ENCODE measurements at regions not wholly inside any gene's neighbourhood (a gene's known extent, or its start where the extent isn't known, plus 50 kb on each side); places are given as distances from the start of the nearest gene placed in this dataset.
"Not testable (repeated sequence)": the region's sequence is repeated elsewhere in the genome, so short reads cannot be mapped to it uniquely, and the experiment has no call there.

- Histone ChIP-seq H3K27me3 (ENCODE audit: control insufficient read depth in 2 of 2, insufficient read depth in 1 of 2, low read length in 1 of 2) (no peaks in the 10 kb centered on the region), H3K9me3 (ENCODE audit: control insufficient read depth in 2 of 2, insufficient read depth in 1 of 2, low read length in 1 of 2) (no peaks in the 10 kb centered on the region), H3K27ac (ENCODE audit: low read depth in 1 of 2, low read length in 1 of 2) (no peak overlapping the region), H3K4me3 (ENCODE audit: low read length in 2 of 2) (no peak overlapping the region), H3K36me3 (ENCODE audit: control insufficient read depth in 2 of 2, insufficient read depth in 2 of 2, low read length in 1 of 2) (no peaks in the 10 kb centered on the region), H3K4me1 (ENCODE audit: control insufficient read depth in 2 of 2, insufficient read depth in 2 of 2, low read length in 2 of 2) (no peaks in the 10 kb centered on the region)
- no peak for DNase-seq (ENCODE audit: low read depth in 6 of 9, low spot score in 9 of 9)
- 23% methylated on average over 4 of the region's 4 CpGs for WGBS
These were observed 74.9 kb downstream of the ALG10 start for GRCh38 chr12:34097213-34097612.

- H3K27me3 ChIP-seq (ENCODE audit: control insufficient read depth in 2 of 2, insufficient read depth in 1 of 2, low read length in 1 of 2), result peaks cover 0 to 22% of the 10 kb centered on the region in 2 donors
- no peak for DNase-seq (ENCODE audit: low read depth in 6 of 9, low spot score in 9 of 9)
- H3K4me3 ChIP-seq (ENCODE audit: low read length in 2 of 2), result no peak overlapping the region
- 91% methylated on average over 7 of the region's 7 CpGs for WGBS
- H3K9me3 ChIP-seq (ENCODE audit: control insufficient read depth in 2 of 2, insufficient read depth in 1 of 2, low read length in 1 of 2), result peaks cover 0 to 10% of the 10 kb centered on the region in 2 donors
- H3K4me1 ChIP-seq (ENCODE audit: control insufficient read depth in 2 of 2, insufficient read depth in 2 of 2, low read length in 2 of 2), result no peaks in the 10 kb centered on the region
- H3K27ac ChIP-seq (ENCODE audit: low read depth in 1 of 2, low read length in 1 of 2), result no peak overlapping the region
- H3K36me3 ChIP-seq (ENCODE audit: control insufficient read depth in 2 of 2, insufficient read depth in 2 of 2, low read length in 1 of 2), result no peaks in the 10 kb centered on the region
These were observed 83.2 kb downstream of the ALG10 start for GRCh38 chr12:34105392-34105933.

DNA sequence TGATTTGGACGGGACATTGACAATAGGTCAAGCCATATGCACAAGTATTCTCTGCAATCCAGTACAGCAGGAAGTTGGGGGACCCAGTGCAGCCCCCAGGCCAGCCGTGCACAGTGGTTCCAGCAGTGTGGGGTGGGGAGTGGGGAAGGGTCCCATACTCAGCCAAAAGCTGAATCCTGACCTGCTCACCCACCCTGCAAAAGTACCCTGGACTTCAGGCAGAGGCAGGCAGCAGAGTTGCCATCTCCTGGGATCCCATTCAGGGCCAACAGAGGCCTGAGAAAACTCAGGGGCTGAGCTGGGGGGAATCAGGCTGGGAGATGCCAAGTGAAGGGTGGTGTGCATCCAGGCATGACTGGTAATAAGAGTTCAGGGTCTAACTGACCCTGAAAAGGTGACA lies 83.9 kb downstream of the ALG10 start:
- H3K4me1 ChIP-seq (ENCODE audit: control insufficient read depth in 2 of 2, insufficient read depth in 2 of 2, low read length in 2 of 2), result no peaks in the 10 kb centered on the region
- H3K27ac ChIP-seq (ENCODE audit: low read depth in 1 of 2, low read length in 1 of 2), result no peak overlapping the region
- peaks cover 0 to 22% of the 10 kb centered on the region in 2 donors for H3K27me3 ChIP-seq (ENCODE audit: control insufficient read depth in 2 of 2, insufficient read depth in 1 of 2, low read length in 1 of 2)
- H3K4me3 ChIP-seq (ENCODE audit: low read length in 2 of 2), result no peak overlapping the region
- no peaks in the 10 kb centered on the region for H3K36me3 ChIP-seq (ENCODE audit: control insufficient read depth in 2 of 2, insufficient read depth in 2 of 2, low read length in 1 of 2)
- WGBS, result 93% methylated on average over 2 of the region's 2 CpGs
- H3K9me3 ChIP-seq (ENCODE audit: control insufficient read depth in 2 of 2, insufficient read depth in 1 of 2, low read length in 1 of 2), result peaks cover 0 to 10% of the 10 kb centered on the region in 2 donors
- no peak for DNase-seq (ENCODE audit: low read depth in 6 of 9, low spot score in 9 of 9)

DNA sequence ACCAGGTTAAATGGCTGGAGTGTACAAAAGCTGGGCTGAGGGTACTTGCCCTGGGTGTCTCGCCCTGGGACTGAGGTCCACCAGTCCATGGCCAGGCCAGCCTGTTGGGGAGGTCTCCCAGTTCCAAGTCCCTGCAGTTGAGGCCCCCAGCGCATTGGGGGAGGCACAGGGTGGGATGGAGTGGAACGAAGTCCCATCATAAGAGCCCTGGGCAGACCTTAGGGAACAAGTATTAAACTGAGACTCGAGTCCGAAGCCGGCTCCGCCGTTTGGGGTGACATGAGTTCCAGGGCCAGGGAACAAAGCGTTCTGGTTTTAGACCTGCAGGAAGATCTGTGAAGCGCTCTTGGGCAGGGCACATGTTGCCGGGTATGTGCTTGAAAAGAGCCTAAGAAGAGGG lies 84.7 kb downstream of the ALG10 start:
- no peak overlapping the region for H3K4me3 ChIP-seq (ENCODE audit: low read length in 2 of 2)
- 94% methylated on average over 11 of the region's 11 CpGs for WGBS
- H3K27me3 ChIP-seq (ENCODE audit: control insufficient read depth in 2 of 2, insufficient read depth in 1 of 2, low read length in 1 of 2), result peaks cover 0 to 22% of the 10 kb centered on the region in 2 donors
- H3K27ac ChIP-seq (ENCODE audit: low read depth in 1 of 2, low read length in 1 of 2), result no peak overlapping the region
- H3K9me3 ChIP-seq (ENCODE audit: control insufficient read depth in 2 of 2, insufficient read depth in 1 of 2, low read length in 1 of 2), result peaks cover 0 to 10% of the 10 kb centered on the region in 2 donors
- H3K36me3 ChIP-seq (ENCODE audit: control insufficient read depth in 2 of 2, insufficient read depth in 2 of 2, low read length in 1 of 2), result no peaks in the 10 kb centered on the region
- no peaks in the 10 kb centered on the region for H3K4me1 ChIP-seq (ENCODE audit: control insufficient read depth in 2 of 2, insufficient read depth in 2 of 2, low read length in 2 of 2)
- DNase-seq (ENCODE audit: low read depth in 6 of 9, low spot score in 9 of 9), result no peak

GRCh38 chr12:34107781-34108404 lies 85.6 kb downstream of the ALG10 start:
- H3K36me3 ChIP-seq (ENCODE audit: control insufficient read depth in 2 of 2, insufficient read depth in 2 of 2, low read length in 1 of 2), result no peaks in the 10 kb centered on the region
- H3K27ac ChIP-seq (ENCODE audit: low read depth in 1 of 2, low read length in 1 of 2), result no peak overlapping the region
- peaks cover 0 to 10% of the 10 kb centered on the region in 2 donors for H3K9me3 ChIP-seq (ENCODE audit: control insufficient read depth in 2 of 2, insufficient read depth in 1 of 2, low read length in 1 of 2)
- no peaks in the 10 kb centered on the region for H3K4me1 ChIP-seq (ENCODE audit: control insufficient read depth in 2 of 2, insufficient read depth in 2 of 2, low read length in 2 of 2)
- 31% methylated on average over 66 of the region's 66 CpGs for WGBS
- H3K4me3 ChIP-seq (ENCODE audit: low read length in 2 of 2), result no peak overlapping the region
- DNase-seq (ENCODE audit: low read depth in 6 of 9, low spot score in 9 of 9), result no peak
- peaks cover 0 to 22% of the 10 kb centered on the region in 2 donors for H3K27me3 ChIP-seq (ENCODE audit: control insufficient read depth in 2 of 2, insufficient read depth in 1 of 2, low read length in 1 of 2)

- WGBS, result 51% methylated on average over 24 of the region's 24 CpGs
- no peaks in the 10 kb centered on the region for H3K36me3 ChIP-seq (ENCODE audit: control insufficient read depth in 2 of 2, insufficient read depth in 2 of 2, low read length in 1 of 2)
- H3K4me1 ChIP-seq (ENCODE audit: control insufficient read depth in 2 of 2, insufficient read depth in 2 of 2, low read length in 2 of 2), result no peaks in the 10 kb centered on the region
- no peak for DNase-seq (ENCODE audit: low read depth in 6 of 9, low spot score in 9 of 9)
- no peak overlapping the region for H3K4me3 ChIP-seq (ENCODE audit: low read length in 2 of 2)
- peaks cover 0 to 22% of the 10 kb centered on the region in 2 donors for H3K27me3 ChIP-seq (ENCODE audit: control insufficient read depth in 2 of 2, insufficient read depth in 1 of 2, low read length in 1 of 2)
- peaks cover 0 to 10% of the 10 kb centered on the region in 2 donors for H3K9me3 ChIP-seq (ENCODE audit: control insufficient read depth in 2 of 2, insufficient read depth in 1 of 2, low read length in 1 of 2)
- H3K27ac ChIP-seq (ENCODE audit: low read depth in 1 of 2, low read length in 1 of 2), result no peak overlapping the region
These were observed 86.1 kb downstream of the ALG10 start for GRCh38 chr12:34108405-34108803.

GRCh38 chr12:34108967-34109366 lies 86.7 kb downstream of the ALG10 start:
- H3K4me3 ChIP-seq (ENCODE audit: low read length in 2 of 2), result no peak overlapping the region
- DNase-seq (ENCODE audit: low read depth in 6 of 9, low spot score in 9 of 9), result no peak

DNA sequence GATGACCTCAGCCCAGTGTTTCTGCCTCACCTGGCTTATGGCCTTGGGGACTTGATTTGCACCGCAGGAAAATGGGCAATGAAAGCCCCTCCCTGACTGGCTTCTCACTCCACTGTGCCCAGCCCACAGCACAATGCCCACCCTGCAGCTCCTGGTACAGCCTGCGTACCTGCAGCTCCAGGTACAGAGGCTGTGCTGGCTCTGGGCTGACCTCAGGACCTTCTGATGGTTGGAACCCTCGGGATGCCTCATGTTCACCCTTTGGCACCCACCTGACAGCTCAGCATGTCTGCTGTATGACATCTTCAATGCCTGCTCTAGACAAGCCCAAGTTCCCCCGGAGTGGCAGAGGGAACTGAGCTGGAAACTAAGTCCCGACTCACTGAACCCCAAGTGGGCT lies 87.1 kb downstream of the ALG10 start:
- H3K27ac ChIP-seq (ENCODE audit: low read depth in 1 of 2, low read length in 1 of 2), result no peak overlapping the region
- H3K27me3 ChIP-seq (ENCODE audit: control insufficient read depth in 2 of 2, insufficient read depth in 1 of 2, low read length in 1 of 2), result peaks cover 0 to 22% of the 10 kb centered on the region in 2 donors
- H3K9me3 ChIP-seq (ENCODE audit: control insufficient read depth in 2 of 2, insufficient read depth in 1 of 2, low read length in 1 of 2), result peaks cover 0 to 10% of the 10 kb centered on the region in 2 donors
- no peaks in the 10 kb centered on the region for H3K36me3 ChIP-seq (ENCODE audit: control insufficient read depth in 2 of 2, insufficient read depth in 2 of 2, low read length in 1 of 2)
- H3K4me1 ChIP-seq (ENCODE audit: control insufficient read depth in 2 of 2, insufficient read depth in 2 of 2, low read length in 2 of 2), result no peaks in the 10 kb centered on the region
- DNase-seq (ENCODE audit: low read depth in 6 of 9, low spot score in 9 of 9), result no peak
- no peak overlapping the region for H3K4me3 ChIP-seq (ENCODE audit: low read length in 2 of 2)
- WGBS, result 91% methylated on average over 5 of the region's 5 CpGs

More at GRCh38 chr12:34108967-34109366, 86.7 kb downstream of the ALG10 start:
- no peaks in the 10 kb centered on the region for H3K36me3 ChIP-seq (ENCODE audit: control insufficient read depth in 2 of 2, insufficient read depth in 2 of 2, low read length in 1 of 2)
- no peaks in the 10 kb centered on the region for H3K4me1 ChIP-seq (ENCODE audit: control insufficient read depth in 2 of 2, insufficient read depth in 2 of 2, low read length in 2 of 2)
- no peak overlapping the region for H3K27ac ChIP-seq (ENCODE audit: low read depth in 1 of 2, low read length in 1 of 2)
- H3K27me3 ChIP-seq (ENCODE audit: control insufficient read depth in 2 of 2, insufficient read depth in 1 of 2, low read length in 1 of 2), result peaks cover 0 to 22% of the 10 kb centered on the region in 2 donors
- 92% methylated on average over 5 of the region's 5 CpGs for WGBS
- H3K9me3 ChIP-seq (ENCODE audit: control insufficient read depth in 2 of 2, insufficient read depth in 1 of 2, low read length in 1 of 2), result peaks cover 0 to 10% of the 10 kb centered on the region in 2 donors

- H3K4me3 ChIP-seq (ENCODE audit: low read length in 2 of 2); DNase-seq (ENCODE audit: low read depth in 6 of 9, low spot score in 9 of 9); H3K27ac ChIP-seq (ENCODE audit: low read depth in 1 of 2, low read length in 1 of 2); H3K36me3 ChIP-seq (ENCODE audit: control insufficient read depth in 2 of 2, insufficient read depth in 2 of 2, low read length in 1 of 2); H3K4me1 ChIP-seq (ENCODE audit: control insufficient read depth in 2 of 2, insufficient read depth in 2 of 2, low read length in 2 of 2): not testable (repeated sequence)
- Histone ChIP-seq H3K9me3 (ENCODE audit: control insufficient read depth in 2 of 2, insufficient read depth in 1 of 2, low read length in 1 of 2) (peaks cover 0 to 10% of the 10 kb centered on the region in 2 donors), H3K27me3 (ENCODE audit: control insufficient read depth in 2 of 2, insufficient read depth in 1 of 2, low read length in 1 of 2) (peaks cover 0 to 22% of the 10 kb centered on the region in 2 donors)
- 88% methylated on average over 8 of the region's 8 CpGs for WGBS
These were observed 87.7 kb downstream of the ALG10 start for GRCh38 chr12:34109909-34110531.
